HG02678 (cell line): ENCODE measurements at regions not wholly inside any gene's neighbourhood (a gene's known extent, or its start where the extent isn't known, plus 50 kb on each side); places are given as distances from the start of the nearest gene placed in this dataset.

Source experiments
- ATAC-seq: cut with Tn5 transposase; IDR thresholded peaks from one replicate; pipeline ENCODE4 v1.9.1; 2021; ENCODE audit warnings: mild to moderate bottlenecking, moderate library complexity; ENCODE audit not compliant: unreplicated experiment

GRCh38 chr4:36786519-36786918 lies 458.0 kb upstream of the NWD2 start:
- ATAC-seq, result no peak

DNA sequence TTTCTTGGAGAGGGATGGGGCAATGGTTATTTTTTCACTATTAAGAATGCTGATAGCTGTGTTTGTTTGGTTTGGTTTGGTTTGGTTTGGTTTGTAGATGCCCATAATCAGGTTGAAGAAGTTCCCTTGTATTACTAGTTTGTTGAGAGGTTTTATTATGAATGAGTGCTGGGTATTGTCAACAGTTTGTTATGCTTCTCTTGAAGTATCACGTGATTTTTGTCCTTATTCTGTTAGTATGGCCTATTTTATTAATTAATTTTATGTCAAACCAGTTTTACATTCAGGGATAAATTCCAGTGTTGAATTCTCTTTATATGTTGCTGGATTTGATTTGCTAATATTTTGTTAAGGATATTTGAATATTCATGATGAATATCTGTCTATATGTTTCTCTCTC lies 449.8 kb upstream of the NWD2 start:
- no peak for ATAC-seq

DNA sequence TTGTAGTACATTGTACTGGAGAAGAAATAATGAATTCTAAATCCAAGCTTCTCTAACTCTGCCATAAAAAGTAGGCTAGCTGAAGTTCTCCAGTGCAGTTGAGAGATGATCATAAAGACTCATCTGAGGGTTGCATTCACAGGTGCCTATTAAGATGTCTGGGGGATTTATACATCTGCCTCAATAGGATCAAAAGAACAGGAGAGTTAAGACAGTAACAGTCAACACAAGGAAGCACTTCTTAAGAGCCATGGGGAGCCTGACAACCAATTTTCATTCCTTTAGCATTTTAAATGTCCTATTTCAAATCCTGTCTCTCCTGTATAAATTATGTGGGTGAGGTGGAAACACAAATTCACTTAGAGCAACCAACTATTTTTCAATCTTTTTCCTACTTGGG lies 432.4 kb upstream of the NWD2 start:
- ATAC-seq, result no peak

GRCh38 chr4:36815536-36815935 lies 429.0 kb upstream of the NWD2 start:
- no peak for ATAC-seq

DNA sequence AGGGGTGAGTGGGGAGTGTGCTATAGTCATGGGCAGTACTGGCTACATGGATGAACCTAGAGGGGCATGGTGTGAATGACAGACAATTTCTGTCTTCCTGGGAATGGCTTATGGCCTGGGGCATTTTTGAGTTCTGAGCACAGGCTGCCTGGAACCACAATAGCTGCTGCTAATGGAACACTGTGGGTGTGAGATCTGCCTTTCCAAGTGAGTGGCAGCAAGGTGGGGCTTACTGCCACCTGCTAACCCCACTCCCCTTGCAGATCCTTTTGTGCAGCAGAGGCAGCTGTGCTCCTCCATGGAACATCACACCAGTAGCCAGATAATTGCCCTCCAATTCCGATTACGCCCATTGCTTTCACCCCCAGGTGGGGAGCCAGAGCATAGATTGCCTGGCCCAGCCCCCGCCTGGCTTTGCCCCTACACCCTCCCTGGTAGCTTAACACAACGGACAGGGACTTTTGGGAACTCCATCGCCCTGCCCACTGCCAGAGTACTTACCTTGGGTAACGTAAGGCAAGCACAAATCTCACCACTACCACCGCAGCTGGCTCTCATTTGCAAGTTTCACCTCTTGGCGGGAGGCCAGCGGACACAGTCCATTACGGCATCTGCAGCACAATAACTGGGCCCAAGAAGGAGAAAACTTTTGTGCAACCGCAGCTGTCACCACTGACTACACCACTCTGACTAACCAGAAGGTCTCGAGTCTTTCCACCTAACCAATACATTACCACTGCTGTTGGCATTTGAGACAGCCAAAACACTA lies 421.2 kb upstream of the NWD2 start:
- ATAC-seq, result no peak

GRCh38 chr4:36824682-36825081 lies 419.9 kb upstream of the NWD2 start:
- ATAC-seq, result no peak

- ATAC-seq, result no peak
These were observed 409.3 kb upstream of the NWD2 start for GRCh38 chr4:36835246-36835645.

- ATAC-seq, result no peak
These were observed 402.8 kb upstream of the NWD2 start for GRCh38 chr4:36841583-36842326.

DNA sequence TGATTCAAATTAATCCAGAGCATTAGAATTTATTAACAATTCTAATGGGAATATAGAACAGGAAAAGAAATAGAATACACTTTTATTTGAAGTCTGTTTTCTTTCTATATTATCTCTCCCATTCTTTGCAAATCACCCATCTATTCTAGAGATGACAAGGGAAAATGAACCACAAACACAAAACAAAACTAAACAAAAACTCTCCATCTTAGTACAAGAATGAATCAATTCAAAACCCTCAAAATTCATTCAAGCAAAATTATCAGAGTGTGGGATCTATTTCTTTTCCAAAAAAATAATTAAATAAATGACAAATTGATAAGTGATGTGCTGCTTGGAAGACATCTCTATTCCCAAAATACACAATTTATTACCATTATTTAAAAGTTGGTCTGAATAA lies 400.1 kb upstream of the NWD2 start:
- no peak for ATAC-seq

DNA sequence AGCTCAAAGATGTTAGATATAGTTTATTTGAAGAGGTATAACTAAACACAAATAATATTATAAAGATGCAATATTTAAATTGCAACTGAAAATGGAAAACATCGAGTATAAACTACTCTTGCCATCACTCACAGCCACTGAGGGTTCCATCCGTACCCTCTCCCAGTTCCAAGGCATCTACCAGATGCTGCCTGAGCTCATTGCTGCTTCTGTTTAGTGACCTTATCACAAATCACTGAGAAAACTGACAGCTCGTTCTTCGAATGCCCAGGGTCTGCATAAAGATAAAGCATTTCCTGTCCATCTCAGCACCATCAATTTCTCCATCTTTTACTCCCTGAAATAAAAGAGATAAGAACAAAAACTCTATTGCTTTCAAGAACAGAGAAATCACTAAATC lies 391.7 kb upstream of the NWD2 start:
- ATAC-seq, result no peak

GRCh38 chr4:36854554-36854953 lies 390.0 kb upstream of the NWD2 start:
- no peak for ATAC-seq

GRCh38 chr4:36863601-36864000 lies 380.9 kb upstream of the NWD2 start:
- no peak for ATAC-seq

GRCh38 chr4:36870121-36870520 lies 374.4 kb upstream of the NWD2 start:
- ATAC-seq, result no peak

DNA sequence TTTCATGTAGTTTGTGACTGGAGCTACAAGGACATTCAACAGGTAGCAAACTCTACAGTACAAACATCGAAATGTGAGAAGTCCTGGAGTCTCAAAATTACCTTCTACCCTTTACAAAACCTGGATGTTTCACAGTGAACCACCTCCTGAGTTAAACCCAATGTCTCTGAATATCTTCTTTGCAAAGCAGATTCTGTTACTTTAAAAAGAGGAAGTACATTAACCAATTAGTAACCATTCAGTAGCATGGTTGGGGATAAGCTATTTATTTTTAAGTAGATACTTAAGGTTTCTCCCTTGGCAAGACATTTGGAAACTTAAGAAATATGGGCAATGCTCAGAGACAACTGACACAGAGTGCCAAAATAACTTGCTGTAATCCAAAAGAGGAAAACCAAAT lies 371.9 kb upstream of the NWD2 start:
- ATAC-seq, result no peak

GRCh38 chr4:36884151-36884550 lies 360.4 kb upstream of the NWD2 start:
- ATAC-seq, result no peak

- no peak for ATAC-seq
These were observed 352.6 kb upstream of the NWD2 start for GRCh38 chr4:36891971-36892370.

GRCh38 chr4:36900446-36900987 lies 344.0 kb upstream of the NWD2 start:
- no peak for ATAC-seq

DNA sequence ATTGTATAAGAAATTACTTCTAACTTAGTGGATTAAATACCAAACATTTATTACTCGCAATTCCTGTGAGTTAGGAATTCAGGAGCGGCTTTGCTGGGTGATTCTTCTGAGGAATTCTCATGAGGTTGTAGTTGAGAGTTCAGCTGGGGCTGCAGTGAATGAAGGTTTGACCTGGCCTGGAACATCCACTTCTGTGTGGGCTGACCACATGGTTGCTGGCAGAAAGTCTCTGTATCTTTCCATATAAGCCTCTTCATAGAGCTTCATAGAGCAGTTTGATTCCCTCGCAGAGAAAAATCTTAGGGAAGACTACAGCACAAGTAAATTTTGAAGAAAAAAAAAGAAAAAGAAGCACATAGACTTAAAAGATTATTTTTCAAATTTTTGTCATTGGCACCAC lies 339.7 kb upstream of the NWD2 start:
- no peak for ATAC-seq

DNA sequence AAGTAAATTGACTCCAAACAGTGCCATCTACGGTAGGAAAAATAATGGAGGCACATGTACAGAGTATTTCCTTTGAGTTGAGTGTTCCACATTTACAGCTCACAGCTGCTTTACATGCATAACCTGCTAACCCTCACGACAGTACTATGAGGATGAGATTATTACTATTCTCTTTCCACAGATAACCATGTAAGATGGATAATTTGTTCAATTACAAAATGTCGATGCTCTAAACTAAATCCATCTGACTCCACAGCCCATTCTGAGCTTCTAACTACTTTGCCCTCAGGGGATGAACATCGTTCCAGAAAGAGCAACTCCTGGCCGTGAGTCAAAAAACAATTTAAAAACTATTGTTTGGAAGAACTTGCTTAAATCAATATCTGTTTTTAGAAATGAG lies 330.4 kb upstream of the NWD2 start:
- ATAC-seq, result no peak

DNA sequence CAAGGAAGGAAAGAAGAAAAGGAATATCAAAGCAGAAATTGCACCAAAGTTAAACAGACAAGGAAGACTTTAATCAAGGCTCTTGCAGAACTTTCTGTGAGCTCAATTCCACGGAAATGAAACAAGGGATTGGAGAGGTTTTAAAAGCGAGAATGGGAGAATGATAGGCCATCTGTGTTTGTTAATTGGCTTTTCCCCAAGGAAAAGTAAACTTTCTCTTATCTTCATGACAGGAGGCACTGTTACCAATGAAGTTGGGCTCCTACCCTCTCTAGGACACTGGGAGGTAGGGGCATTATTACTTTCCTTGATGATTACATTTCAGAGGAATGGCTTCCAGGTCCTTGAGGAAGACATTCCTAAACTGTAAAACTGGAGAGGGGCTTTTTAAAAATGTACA lies 328.8 kb upstream of the NWD2 start:
- ATAC-seq, result no peak

- no peak for ATAC-seq
These were observed 327.1 kb upstream of the NWD2 start for GRCh38 chr4:36917413-36917812.

DNA sequence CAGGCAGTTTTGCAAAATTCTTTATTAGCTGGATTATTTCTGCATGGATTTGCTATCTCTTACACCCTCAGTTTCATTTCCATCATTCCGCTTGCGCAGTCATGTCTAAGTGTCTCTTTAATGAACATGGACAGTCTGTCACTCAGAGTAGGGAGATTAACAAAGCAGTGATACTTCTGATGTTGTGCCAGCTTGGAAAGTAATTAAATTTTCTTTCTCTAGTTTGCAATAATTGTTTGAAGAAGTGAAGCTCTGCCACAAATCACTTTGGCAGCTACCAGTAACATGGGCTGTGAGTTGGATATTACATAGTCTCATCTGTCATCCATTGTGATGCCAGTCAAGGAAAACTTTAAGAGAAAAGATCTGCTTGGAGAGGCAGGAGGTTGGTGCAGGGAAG lies 324.8 kb upstream of the NWD2 start:
- no peak for ATAC-seq
